Bronchial epithelial cell (primary cell): ENCODE measurements at regions not wholly inside any gene's neighbourhood (a gene's known extent, or its start where the extent isn't known, plus 50 kb on each side); places are given as distances from the start of the nearest gene placed in this dataset.
A peak's percentile ranks its signal among the peaks of the same experiment; 100 is the strongest.

ENCODE experiments used
- DNase-seq: peaks from one replicate; pipeline ENCODE4 v3.0.0-alpha.2; 2010; ENCODE audit warnings: low read depth
- FAIRE-seq: peaks from 2 replicates; lab custom pipeline; 2011; peaks lifted over from hg19 to GRCh38; lab: Jason Lieb, UNC
- H3K27me3 ChIP-seq: 2 replicates; pipeline ENCODE4 v1.5.1; 2011; ENCODE audit warnings: low read length; ENCODE audit not compliant: control insufficient read depth, insufficient read depth
- H3K36me3 ChIP-seq: 2 replicates; pipeline ENCODE4 v1.5.1; 2011; ENCODE audit warnings: low read length; ENCODE audit not compliant: control insufficient read depth, insufficient read depth
- H3K4me3 ChIP-seq: 2 replicates; pipeline ENCODE4 v1.5.1; 2011; ENCODE audit warnings: mild to moderate bottlenecking, low read depth, low read length, control low read depth
- TF ChIP-seq, protein P1 (sequence below): IDR thresholded peaks from 2 replicates; pipeline ENCODE4 v1.5.1; 2011; ENCODE audit warnings: mild to moderate bottlenecking, moderate library complexity, low read length, control low read depth, inconsistent platforms; ENCODE audit not compliant: insufficient read depth, severe bottlenecking

DNA sequence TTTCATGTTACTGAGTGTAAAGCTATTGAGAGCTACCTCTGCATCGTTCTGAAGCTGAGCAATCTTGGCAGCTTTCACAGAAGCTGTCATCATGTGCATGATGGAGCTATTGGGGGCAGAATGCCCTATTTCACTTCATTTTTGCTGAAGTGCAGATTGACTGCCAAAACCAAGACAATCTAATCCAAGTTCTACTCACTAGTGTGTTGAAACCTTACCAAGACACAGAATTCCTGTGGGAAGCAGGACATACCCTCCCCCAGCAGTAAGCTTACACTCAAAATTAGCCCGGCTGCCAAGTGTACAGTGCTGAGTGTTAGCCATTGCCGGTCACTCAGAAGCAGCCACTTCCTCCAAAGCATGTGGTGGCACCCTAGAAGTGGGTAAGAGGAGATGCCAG, 177.3 kb upstream of the TENT5A start:
- no peak overlapping the region for H3K4me3 ChIP-seq
- FAIRE-seq (no peak), DNase-seq (no peak)
- TF ChIP-seq, protein P1, sequence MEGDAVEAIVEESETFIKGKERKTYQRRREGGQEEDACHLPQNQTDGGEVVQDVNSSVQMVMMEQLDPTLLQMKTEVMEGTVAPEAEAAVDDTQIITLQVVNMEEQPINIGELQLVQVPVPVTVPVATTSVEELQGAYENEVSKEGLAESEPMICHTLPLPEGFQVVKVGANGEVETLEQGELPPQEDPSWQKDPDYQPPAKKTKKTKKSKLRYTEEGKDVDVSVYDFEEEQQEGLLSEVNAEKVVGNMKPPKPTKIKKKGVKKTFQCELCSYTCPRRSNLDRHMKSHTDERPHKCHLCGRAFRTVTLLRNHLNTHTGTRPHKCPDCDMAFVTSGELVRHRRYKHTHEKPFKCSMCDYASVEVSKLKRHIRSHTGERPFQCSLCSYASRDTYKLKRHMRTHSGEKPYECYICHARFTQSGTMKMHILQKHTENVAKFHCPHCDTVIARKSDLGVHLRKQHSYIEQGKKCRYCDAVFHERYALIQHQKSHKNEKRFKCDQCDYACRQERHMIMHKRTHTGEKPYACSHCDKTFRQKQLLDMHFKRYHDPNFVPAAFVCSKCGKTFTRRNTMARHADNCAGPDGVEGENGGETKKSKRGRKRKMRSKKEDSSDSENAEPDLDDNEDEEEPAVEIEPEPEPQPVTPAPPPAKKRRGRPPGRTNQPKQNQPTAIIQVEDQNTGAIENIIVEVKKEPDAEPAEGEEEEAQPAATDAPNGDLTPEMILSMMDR, result no peak
- H3K27me3 ChIP-seq, result no peaks in the 10 kb centered on the region
- H3K36me3 ChIP-seq, result no peaks in the 10 kb centered on the region

GRCh38 chr6:81925201-81925600, 172.7 kb upstream of the TENT5A start:
- no peak for DNase-seq
- no peak overlapping the region for H3K4me3 ChIP-seq
- H3K27me3 ChIP-seq, result no peaks in the 10 kb centered on the region
- TF ChIP-seq, protein P1, result no peak
- no peaks in the 10 kb centered on the region for H3K36me3 ChIP-seq
- no peak for FAIRE-seq

DNA sequence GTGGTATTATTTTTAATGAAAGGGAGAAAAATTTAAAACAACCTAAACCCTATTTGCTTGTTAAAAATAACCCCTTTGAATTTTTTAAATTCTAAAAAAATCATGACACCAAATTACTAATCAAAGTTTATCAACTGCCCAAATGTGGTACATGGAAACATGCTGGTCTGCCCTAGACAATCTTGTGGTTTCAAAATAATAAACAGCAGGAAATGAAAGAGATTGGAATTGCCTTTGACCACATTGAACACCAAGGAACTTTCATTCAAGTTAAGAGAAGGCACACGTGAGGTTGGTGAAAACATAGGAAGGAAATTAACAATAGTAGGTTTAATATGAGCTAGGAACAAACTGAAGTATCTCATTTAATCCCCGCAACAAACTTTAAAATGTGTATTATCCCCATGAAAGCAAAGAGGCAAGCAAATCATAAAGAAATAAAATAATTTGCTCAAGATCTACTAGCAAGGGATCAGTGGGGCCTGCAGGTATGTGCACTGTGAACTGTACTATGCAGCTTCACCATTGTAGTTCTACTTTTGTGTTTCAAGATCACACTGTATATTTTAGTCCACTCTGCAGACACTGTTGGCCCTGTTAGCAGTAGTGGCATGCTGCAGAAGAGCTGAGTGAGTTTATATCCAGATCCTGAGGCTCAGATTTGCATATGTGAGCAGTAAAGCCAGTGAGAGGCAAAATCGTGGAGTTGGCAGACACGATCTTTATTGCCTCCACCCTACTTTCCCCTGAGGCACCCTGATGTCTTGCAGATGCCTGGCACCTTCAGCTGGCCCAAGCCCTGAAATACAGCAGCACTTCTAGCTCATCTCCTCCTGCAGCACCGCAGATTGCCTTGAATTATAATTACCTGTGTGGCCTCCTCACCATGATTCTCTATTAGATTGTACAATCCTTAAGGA, 157.8 kb upstream of the TENT5A start:
- TF ChIP-seq, protein P1, result no peak
- FAIRE-seq (no peak), DNase-seq (no peak)
- Histone ChIP-seq H3K4me3 (no peak overlapping the region), H3K27me3 (no peaks in the 10 kb centered on the region), H3K36me3 (no peaks in the 10 kb centered on the region)

DNA sequence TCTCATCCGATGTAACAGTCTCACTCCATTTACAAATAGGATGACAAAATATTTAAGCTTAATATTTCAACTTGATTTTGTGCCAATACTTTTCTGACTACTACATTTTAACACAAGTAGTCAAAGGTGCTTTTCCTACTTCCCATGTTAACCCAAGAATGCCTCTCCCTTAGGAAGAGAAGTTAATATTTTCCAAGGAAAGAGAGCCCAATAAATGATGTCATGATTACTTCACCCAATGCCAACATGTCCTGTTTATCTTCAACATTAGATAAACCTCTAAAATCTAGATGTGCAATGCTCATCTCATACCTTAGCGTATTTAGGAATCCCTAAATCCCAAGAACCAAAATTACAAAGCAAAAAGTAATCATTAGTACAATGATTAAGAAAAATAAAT, 156.7 kb upstream of the TENT5A start:
- no peak for DNase-seq
- FAIRE-seq, result no peak
- Histone ChIP-seq H3K4me3 (no peak overlapping the region), H3K27me3 (no peaks in the 10 kb centered on the region), H3K36me3 (no peaks in the 10 kb centered on the region)
- TF ChIP-seq, protein P1, result no peak

DNA sequence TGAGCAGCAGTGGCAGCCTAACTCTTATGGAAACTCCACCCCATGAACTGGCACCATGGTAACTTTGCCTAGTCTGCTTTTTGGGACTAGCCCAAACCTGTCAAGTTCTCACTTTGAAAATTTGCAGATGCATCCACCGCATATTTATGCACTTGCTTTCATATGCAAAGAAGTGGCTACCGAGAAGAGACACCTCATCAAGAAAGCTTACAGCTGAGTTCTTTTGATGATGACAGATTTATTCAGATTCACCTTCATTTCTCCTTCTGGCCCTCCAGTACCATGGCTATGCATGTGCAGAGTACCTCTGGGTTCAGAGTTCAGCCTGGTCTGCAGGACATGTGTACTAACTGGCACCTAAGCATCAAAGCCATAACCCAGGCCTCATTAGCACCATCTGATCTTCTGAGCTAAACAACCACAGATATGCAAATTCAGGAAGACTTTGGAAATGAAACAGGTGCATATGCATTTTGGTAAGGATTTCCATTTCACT, 154.3 kb upstream of the TENT5A start:
- Histone ChIP-seq H3K4me3 (no peak overlapping the region), H3K27me3 (no peaks in the 10 kb centered on the region), H3K36me3 (no peaks in the 10 kb centered on the region)
- TF ChIP-seq, protein P1, result no peak
- FAIRE-seq (no peak), DNase-seq (peak; percentile 79)

DNA sequence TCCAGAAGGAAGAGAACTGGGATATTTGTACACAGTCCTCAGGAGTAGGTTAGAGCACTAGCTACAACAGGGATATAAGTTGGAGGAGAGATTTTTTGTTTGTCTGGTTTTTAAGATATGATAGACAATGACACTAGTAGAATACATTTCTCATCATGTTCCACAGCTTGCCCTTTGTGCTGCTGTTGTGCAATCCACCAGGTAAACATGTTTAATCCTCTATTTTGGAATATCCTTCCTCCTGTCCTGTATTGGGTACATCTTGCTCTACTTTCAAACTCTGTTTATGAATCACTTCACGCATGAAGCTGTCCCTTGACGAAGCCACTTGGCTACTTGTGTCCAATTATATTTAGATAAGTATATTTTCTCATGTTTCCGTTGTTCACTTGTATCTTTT, 153.6 kb upstream of the TENT5A start:
- TF ChIP-seq, protein P1, result no peak
- DNase-seq (peak; percentile 39), FAIRE-seq (no peak)
- Histone ChIP-seq H3K27me3 (no peaks in the 10 kb centered on the region), H3K4me3 (no peak overlapping the region), H3K36me3 (no peaks in the 10 kb centered on the region)
